ENCODE measurements at regions not wholly inside any gene's neighbourhood (a gene's known extent, or its start where the extent isn't known, plus 50 kb on each side); places are given as distances from the start of the nearest gene placed in this dataset.

DNA sequence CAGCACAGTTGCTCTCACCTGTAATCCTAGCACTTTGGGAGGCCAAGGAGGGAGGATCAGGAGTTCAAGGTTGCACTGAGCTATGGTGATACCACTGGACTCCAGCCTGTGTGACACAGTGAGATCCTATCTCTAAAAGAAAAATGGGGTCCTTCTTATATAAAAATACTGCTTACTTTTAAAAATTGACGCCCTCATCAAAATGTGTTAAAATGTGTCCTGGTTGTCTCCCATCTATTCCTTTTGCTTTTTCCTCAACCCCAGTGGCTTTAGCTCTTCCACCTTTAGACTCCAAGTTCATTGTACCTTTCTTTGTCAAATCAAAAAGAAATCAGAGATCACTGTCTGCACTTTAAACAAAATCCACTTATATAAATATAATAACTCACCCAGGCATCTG is 60.3 kb upstream of the GPD1L start:
- TF ChIP-seq, protein P1, sequence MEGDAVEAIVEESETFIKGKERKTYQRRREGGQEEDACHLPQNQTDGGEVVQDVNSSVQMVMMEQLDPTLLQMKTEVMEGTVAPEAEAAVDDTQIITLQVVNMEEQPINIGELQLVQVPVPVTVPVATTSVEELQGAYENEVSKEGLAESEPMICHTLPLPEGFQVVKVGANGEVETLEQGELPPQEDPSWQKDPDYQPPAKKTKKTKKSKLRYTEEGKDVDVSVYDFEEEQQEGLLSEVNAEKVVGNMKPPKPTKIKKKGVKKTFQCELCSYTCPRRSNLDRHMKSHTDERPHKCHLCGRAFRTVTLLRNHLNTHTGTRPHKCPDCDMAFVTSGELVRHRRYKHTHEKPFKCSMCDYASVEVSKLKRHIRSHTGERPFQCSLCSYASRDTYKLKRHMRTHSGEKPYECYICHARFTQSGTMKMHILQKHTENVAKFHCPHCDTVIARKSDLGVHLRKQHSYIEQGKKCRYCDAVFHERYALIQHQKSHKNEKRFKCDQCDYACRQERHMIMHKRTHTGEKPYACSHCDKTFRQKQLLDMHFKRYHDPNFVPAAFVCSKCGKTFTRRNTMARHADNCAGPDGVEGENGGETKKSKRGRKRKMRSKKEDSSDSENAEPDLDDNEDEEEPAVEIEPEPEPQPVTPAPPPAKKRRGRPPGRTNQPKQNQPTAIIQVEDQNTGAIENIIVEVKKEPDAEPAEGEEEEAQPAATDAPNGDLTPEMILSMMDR (conservative IDR thresholded peaks at IDR 0.05; ENCODE audit: low read depth in 2 of 2), result no peak
- TF ChIP-seq EZH2 (IDR thresholded peaks at IDR 0.05; ENCODE audit: low read depth, unreplicated experiment), result no peak
